Activated CD4-positive, alpha-beta T cell treated with anti-CD3 and anti-CD28 coated beads for 1 hour (primary cell): ENCODE measurements at regions not wholly inside any gene's neighbourhood (a gene's known extent, or its start where the extent isn't known, plus 50 kb on each side); places are given as distances from the start of the nearest gene placed in this dataset.
"Not testable (repeated sequence)": the region's sequence is repeated elsewhere in the genome, so short reads cannot be mapped to it uniquely, and the experiment has no call there.

Source experiments
- DNase-seq: peaks from one replicate; pipeline ENCODE4 v3.0.0-alpha.2; 2020

DNA sequence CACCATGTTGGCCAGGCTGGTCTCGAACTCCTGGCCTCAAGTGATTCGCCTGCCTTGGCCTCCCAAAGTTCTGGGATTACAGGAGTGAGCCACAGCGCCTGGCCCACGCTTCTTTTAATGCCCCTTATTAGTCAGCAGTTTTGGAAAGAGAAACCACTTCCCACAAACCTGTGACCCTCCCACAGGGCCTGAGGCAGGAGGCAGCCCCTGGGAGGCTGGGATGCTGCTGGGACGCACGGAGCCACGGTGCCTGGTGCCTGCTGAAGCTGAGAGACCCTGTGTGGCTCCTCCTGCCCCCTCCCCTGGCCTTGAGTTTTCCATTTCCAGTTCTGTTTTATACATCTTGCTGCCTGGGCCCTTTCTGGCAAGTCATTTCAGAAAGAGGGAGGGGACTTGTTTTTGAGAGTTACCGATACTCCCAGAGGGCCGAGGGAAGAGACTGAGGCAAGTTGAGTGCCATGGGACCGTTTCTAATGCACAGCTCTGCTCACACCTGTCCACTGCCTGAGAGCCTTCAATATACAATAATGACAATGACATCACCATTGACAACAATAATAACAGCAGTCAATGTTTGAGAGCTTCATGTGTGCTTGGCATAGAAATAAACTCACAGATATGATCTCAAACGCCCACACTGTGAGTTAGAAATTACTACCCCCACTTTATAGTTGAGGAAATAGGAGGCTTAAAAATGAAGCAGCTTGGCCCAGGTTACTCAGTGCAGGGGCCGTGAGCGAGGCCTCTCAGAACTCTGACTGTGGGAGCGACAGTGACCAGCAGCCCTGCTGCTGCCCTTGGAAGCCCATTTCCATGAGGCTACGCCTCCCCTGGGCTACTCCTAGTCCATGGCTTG is 78.1 kb upstream of the YWHAQ start:
- no peak for DNase-seq

DNA sequence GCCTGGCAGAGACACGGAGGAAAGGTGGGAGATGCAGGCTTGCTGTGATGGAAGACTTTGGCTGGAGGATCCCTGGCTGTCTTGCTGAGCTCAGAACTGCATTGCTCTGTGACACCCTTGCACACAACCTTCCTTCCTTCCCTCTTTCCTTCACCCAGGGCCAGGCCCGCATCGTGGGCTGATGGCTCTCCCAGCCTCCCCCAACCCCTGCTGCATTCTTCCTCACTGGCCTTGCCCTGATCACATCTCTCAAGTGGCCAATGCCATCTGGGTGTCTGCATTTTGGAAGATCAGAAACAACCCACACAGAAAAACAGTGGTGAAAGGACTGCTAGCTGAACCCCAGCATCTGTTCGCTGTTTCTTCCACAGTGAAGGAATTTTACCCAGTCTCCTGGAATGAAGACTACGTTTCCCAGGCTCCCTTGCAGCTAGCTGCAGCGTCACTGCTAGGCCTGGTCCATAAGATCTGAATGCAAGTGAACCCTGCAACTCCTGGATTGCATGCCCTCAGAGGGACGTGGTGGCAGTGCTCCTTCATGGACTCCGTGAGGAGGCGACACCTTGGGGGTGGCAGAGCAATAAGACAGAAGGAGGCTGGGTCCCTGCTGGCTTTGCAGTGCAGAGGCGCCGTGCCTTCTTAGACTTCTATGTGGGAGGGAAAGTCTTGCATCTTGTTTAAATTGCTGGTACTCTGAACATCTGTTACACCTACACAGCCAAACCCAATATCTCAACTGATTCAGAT is 78.9 kb upstream of the YWHAQ start:
- no peak for DNase-seq

DNA sequence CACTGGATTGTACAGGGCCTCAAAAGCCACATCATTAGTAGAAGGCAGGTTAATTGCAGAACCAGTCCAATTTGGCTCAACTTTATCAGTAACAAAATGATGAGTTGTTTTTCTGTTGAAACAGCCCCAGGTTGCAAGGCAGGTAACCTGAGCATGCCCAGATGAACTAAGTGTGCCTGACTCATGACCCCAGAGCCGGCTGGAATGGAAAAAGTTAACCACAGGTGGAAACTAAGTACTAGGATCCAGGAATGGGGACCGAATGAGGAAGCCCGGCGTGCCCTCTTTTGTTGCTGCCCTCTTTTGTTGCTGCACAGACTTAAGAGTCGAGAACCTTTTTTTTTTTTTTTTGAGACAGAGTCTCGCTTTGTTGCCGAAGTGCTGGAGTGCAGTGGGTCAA is 79.5 kb upstream of the YWHAQ start:
- no peak for DNase-seq

DNA sequence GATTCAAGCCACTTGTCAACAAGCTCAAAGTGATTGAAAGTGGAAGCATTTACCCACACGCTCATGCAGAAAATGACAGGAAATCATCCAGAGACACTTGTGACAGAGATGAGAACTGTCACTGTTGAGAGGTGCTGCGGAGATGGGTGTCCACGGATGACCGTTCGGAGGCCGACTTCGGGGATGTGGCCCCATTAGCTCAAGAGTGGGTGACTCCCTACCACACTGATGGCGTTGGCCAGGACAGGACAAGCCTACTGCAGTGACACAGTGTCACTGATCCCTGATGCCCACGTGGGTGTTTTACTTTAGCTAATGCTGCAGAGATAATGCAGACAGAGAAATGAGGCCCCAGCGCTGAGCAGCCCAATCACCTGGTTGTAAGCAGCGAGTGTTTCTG is 81.5 kb upstream of the YWHAQ start:
- no peak for DNase-seq

DNA sequence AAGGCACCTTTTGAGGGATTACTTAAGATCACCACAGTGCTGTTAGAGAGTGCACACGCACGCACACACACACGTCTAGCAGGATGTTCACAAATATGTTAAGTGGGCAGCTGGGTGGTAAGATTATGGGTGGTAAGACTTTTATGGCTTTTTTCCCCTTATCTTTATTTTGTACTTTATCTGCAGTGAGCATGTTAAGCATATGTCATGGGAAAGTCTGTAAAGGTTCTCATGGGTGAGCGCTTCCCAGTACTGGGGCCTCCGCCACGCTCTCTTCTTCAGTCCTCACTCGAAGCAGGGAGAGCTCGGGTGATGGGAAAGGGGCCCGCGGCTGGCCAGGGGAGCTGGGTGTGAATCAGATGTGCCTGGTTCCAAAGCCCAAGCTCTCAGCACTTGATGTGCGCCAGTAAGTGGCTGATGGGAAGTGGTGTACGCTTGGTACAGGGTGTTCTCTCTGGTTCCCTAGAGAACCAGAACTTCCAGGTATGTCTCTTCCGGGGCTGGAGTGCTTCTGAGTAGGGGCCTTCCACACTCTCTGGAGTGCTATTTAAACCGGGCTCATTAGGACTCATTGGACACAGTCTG is 83.9 kb upstream of the YWHAQ start:
- DNase-seq: no peak

DNA sequence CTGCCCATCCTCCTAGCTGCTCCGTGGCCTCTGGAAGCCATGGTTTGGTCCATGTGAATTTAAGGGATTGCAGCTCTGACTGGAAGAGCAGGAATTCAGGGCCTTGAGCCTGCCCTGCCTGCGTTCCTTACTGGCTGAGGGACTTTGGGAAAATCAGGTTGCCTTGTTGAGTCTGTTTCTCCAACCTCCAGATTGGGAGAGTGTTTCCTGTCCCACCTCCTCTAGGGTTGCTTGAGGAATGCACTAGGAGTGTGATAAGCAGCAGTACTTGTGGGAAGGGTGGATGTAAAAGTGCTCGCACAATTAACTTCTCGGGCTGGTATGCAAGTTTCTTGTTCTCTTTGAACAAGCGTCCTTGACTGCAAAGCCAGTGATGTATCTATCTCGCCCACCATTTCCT is 84.4 kb upstream of the YWHAQ start:
- DNase-seq: no peak

DNA sequence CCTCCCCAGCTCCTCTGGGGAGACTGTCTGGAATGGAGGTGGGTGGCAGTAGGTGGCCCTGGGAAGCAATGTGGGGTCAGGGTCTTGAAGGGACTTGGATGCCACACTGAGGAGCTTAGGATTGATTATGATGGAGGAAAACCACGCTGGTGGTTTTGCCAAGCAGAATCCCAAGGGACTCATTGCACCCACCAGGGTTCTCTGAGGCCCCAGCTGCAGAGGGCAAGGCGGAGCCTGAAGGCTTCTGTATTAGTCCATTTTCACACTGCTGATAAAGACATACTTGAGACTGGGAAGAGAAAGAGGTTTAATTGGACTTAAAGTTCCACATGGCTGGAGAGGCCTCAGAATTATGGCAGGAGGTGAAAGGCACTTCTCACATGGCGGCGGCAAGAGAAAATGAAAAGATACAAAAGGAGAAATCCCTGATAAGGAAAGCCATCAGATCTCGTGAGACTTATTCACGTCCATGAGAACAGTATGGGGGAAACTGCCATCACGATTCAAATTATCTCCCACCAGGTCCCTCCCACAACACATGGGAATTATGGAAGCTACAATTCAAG is 87.2 kb upstream of the YWHAQ start:
- no peak for DNase-seq

DNA sequence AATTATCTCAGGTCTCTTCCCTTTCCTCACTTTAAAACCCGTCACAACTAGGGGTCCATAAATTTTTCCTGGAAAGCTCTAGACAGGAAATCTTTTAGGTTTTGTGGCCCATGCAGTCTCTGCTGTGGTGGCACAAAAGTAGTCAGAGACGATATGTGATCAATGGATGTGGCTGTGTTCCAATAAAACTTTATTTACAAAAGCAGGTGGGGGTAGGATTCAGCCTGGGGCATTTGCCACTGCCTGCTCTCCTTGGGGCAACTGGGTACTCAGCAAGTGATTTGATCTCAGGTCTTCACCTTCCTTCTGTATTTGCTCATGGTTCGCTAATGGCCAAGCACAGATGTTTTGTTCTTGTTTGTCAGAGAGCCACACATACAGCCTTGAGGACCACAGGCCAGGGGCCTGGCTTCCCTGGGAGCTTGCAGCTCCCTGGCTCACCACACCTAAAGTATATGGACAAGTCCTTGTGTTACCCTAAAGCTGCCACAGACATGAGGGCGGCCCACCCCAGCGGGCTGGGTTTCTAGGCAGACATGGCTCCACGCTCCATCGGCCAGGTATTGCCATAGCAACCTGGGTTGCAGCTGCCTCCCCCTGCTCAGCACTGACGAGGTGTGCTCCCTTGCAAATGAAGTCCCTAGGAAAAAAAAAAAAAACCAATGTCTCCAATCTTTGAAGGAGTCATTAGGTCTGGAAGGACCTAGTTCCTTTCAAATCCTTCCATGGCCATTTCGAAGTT is 89.7 kb upstream of the YWHAQ start:
- DNase-seq: no peak

DNA sequence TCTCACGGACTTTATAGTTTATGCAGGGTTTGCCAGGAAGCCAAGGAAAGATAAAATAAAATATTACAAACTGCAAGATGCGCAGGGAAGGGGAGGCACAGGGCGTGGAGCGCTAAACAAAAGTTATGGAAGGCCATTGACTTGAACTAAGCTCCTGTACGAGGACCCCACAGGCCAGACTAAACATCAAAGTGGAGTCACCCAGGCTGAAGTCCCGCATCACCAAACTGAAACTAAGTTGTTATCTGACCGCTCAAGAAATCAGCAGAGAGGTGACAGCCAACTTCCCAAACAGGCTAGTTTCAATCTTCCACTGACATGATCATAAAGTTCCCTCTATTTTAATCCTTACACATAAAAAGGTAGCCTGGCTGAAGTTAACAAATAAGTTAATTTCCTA is 90.5 kb upstream of the YWHAQ start:
- DNase-seq: no peak

DNA sequence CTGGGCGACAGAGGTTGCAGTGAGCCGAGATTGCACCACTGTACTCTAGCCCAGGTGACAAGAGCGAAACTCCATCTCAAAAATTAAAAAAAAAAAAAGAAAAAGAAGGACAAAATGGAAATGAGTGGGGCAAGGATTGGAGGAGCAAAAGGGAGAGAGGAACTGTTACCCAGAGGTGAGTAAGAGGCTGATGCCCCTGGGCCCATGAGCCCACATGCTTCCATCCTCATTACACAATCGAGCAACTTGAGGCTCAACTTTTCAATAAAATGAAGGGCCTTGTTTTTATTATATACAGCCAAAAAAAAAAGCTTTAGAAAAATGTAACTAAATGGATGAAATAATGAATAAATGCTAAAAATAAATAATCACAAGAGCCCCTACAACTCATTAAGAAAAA is 91.7 kb upstream of the YWHAQ start:
- DNase-seq: no peak

DNA sequence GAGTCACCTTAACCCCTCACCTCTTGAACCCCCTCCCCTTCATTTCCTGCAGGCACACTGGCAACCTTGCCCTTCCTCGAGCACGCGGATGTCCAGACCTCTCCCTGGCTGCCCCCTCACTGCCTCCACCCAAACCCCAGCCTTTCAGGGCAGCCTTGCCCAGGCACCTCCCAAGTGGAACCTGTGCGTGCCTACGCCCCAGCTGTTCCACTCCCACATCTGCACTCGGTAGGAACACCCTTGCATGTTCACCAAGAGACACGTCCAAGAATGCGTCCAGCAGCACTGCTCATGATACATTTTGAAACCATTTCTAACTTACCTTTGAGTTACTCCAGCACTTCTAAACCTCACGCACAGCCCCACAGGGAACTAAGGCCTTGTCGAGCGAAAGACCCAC is 93.8 kb upstream of the YWHAQ start:
- DNase-seq: no peak

DNA sequence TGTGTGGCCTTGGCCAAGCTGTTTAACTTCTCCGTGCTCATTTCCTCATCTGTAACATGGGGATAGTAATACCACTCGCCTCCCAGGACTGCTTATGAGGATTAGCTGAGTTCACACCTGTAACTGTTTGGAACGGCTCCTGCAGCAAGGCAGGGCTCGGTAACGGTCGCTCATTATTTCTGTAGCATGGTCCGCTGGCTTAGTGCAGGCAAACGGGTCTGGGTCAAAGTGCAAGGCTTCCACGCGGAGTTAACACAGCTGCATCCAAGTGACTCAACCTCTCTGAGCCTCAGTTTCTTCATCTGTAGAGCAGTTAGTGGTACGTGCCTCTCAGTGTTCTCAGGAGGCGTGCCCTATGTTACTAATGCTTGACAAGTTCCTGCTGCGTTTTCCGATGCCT is 94.3 kb upstream of the YWHAQ start:
- DNase-seq: no peak

DNA sequence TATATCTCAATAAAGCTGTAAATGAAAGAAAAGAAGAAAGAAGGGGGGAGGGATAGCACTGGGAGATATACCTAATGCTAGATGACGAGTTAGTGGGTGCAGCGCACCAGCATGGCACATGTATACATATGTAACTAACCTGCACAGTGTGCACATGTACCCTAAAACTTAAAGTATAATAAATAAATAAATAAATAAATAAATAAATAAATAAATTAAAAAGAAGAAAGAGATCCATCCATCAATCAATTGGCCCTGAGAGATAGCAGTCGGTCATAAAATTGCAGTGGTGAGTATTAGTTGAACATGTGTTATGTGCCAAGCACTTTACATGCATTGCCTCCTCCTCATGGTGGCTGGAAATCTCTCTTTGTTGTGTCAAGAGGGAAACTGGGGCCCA is 95.2 kb upstream of the YWHAQ start:
- DNase-seq: not testable (repeated sequence)

DNA sequence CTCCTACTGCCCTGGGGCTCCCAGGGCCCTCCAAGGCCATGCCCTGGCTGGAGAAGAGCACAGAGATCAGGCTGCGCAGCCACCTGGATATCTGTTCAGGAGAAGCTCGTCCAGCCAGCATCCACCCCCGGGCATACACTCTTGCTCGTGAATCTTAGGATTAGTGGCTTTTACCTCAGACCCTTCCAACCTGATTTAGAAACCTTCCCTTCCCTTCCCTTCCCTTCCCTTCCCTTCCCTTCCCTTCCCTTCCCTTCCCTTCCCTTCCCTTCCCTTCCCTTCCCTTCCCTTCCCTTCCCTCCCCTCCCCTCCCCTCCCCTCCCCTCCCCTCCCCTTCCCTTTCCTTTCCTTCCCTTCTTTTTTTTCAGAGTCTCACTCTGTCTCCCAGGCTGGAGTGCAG is 99.7 kb upstream of the YWHAQ start:
- not testable (repeated sequence) for DNase-seq

DNA sequence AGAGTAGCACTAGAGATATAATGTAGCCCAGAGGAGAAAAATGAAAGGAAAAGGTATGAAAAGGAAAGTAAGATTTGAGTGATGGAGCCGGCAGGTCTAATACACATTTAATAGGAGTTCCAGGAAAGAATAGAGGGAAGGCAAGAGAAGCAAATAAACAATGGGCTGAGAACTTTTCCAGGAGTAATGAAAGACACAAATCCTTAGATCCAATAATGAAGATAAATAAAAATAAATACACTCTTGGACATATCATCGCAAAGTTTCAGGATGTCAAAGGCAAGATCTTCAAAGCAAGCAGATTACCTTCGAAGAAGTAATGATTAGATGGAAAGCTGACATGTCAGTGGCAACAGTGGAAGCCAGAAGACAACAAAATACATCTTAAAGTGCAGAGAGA is 102.0 kb upstream of the YWHAQ start:
- DNase-seq: no peak

DNA sequence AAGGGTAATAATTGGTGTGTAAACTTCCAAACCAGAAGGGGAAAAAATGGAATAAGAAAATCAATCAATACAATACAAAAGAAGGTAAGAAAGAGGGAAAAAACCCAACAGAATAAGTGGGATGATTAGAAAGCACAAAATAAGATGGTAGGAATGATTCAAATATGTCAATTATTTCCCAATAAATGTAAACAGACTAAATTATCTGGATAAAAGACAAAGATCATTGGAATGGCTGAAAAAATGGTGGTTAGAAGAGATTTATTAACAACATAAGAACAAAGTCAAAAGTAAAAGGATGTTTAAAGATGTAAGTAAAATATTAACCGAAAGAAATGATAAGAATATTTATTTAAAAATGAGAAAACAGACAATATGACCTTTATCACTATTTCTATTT is 103.5 kb upstream of the YWHAQ start:
- DNase-seq: no peak

DNA sequence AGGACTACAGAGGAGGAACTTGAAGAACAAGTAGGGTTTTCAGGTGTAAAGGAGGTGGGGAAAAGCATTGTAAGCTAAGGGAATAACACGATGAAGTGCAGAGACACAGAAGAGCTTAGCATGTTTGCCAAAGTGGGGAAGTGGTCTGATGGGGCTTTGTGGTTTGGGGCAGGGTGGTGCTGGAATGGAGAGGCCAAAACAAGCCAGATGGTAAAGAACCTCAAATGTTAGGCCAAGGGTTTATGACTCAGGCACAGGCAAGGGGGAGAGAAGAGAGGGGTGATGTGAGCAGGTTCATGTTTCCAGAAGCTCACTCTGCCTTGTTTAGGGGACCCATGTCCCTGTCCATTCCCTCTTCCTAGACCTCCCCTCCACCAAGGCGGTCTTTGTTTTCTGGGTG is 104.5 kb upstream of the YWHAQ start:
- no peak for DNase-seq

DNA sequence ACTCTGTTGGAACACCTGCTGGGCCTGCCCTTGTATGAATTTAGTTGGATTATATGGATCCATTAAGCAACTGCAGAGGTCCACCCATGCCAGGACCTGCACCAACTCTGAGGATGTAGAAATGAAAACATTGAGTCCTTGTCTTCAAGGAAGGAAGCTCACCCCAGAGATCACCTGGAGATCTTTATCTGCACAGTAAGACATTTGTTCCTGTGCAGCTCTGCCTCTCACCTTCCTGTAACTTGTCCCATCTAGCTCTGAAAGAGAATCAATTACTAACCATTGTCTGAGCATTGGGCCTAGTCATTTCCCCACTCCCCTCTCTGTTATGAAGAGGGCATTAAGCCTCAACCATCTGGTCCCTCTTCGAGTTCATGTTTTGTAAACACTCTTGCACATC is 105.2 kb upstream of the YWHAQ start:
- DNase-seq: no peak

DNA sequence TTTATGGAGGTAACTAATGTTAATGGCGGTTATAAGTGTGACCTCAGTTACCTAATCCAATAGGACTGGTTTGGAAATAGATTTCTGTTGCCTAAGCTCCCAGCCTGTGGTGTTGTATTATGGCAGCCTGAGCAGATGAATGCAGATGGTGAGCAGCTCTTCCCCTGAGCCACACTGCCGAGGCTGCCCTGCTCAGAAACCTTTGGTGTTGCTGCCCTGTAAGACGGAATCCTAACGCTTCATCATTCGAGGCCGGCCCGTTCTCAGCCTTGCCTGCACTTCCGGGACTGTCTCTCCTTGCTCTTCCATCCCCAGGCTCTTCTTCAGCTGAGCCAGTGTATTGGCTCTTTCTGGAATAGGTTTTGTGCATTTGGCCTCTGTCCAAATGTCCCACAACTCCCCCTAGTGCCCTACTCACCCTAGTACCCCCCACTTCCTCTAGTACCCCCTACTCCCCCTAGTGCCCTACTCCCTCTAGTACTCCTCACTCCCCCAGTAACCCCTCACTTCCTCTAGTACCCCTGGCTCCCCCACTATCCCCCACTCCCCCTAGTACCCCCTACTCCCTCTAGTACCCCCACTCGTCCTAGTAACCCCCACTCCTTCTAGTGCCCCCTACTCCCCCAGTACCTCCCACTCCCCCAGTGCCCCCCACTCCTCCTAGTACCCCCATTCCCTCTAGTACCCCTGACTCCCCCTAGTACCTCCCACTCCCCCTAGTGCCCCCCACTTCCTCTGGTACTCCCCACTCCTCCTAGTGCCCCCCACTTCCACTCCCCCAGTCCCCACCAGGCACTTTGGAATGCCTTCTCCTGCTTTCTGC is 106.0 kb upstream of the TAF1B start:
- no peak for DNase-seq

DNA sequence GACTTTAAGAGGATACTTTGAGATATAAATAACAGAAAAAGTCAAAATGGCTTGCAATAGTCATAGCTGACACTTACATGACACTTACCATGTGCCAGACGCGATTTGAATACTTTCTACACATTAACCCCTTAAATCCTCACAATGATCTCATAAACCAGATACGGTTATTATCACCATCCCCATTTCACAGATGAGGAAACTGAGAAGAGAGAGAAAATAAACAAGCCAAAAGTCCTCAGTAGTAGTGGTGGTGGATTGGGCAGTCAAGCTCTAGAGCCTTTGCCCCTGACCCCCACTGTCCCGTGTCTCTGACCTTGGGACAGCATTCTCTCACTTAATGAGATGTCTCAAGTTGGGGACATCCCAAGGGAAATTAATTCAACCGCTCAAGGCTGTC is 105.2 kb upstream of the TAF1B start:
- no peak for DNase-seq

DNA sequence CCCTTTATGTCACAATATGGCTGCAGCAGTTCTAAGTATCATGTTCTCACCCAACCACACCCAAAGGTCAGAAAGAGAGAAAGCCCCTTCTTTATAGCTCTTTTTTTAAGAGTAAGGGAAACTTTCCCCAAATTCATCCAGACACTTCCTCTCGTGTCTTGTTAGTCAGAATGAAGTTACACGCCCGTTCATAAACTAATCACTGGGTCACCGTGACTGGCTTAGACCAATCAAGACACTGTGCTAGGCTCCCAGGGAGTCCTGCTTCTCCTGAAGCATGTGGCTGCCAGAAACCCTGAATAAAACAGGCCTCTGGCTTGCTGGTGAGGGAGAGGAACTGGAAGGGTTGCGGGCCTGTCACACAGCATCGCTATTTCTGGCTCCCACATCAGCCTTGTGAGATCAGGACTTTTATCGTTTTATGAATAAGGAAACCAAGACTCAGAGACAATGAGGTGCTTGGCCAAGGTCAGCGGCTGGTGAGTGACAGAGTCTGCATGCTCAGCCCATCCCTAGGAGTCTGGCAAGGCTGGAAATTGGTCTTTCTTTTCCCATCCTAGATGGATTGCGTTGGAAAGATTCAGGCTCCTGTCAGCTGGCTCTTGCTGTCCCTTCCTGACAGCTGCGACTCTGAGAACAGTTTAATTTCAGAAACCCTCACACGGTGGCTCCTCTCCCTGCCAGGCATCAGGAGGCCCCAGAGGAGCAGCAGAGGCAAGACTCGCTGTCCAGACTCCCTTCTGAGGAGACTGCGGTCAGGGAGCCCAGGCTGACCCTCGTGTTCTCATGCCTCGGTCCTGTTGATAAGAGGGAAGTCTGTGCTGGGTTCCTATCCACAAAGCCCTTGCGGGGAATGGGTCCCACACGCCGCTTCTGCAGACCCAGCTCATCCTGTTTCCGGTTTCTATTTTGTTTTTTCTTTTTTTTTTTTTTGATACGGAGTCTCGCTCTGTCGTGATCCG is 104.5 kb upstream of the TAF1B start:
- DNase-seq: no peak
